DMS53 treated with DMSO at 0.1 percent for 48 hours (cell line): ENCODE measurements at regions not wholly inside any gene's neighbourhood (a gene's known extent, or its start where the extent isn't known, plus 50 kb on each side); places are given as distances from the start of the nearest gene placed in this dataset.

ENCODE experiments used
- DNase-seq: peaks from one replicate; lab custom pipeline; 2025; ENCODE audit not compliant: unreplicated experiment; lab: John Stamatoyannopoulos, UW

DNA sequence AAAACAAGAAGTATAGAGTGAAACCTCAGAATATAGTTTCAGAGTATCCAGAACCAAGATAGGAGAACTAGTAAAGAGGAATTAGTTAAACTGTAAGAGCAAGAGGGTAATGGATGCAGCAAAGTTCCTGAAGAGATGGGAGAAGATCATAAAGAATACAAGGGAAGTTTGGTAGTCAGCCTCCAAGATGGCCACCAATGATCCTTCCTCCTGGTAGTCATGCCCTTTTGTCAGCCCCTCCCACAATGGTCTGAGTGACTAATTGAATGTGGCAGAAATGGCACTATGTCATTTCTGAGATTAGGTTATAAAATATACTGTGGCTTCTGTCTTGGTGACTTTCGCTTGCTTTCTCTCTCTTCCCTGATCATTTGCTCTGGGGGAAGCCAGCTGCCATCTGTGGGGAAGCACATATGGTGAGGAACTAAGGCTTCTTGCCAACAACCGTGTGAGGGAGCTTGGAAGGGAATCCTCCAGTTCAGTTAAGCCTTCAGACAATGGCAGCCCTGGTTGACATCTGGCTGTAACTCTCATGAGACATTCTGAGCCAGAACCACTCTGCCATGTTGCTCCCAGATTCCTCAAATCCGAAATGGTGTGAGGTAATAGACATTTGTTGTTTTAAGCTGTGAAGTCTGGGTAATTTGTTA lies 55.3 kb upstream of the AMN1 start:
- DNase-seq = no peak

DNA sequence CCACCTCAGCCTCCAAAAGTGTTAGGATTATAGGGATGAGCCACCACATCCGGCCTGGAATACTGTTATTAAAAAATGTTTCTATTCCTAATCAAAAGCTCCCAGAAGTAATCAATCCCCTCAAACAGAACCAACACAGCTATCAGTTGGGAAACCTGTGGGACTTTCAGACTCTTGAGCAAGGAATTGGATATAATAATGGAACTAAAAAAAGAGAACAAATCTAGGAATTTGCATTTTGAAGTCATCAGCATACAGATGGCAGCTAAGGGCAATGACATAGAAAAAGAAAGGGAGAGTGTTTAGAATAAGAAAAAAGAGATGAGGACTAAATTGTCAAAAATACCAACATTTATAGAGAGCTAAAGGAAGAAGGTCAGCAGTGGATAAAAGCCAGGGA lies 54.7 kb upstream of the AMN1 start:
- DNase-seq = no peak

DNA sequence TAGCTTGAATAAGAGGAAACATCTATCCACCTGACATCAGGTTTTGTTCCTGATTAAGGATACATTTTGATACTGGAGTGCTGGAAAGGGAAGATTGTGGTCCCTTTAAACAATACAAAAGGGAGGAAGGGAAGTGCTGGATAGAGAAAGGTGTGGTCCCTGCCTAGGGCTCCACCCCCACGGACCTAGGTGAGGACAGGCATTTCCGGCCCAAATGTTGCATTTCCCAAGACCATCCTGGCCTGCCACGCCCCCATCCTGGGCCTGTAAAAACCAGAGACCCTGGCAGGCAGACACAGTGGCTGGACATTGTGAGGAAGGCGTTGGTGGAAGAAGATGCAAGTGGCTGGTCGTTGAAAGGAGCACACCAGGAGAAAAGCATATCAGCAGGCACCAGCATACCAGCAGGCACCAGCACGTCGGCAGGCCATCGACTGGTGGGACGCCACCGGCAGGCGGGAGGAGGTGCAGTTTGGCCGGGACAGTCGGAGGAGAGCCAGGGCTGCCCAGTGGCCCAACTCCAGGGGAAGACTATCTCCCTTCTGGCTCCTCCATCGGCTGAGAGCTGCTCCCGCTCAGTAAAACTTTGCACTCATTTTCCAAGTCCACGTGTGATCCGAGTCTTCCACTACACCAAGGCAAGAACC lies 53.2 kb upstream of the AMN1 start:
- no peak for DNase-seq

DNA sequence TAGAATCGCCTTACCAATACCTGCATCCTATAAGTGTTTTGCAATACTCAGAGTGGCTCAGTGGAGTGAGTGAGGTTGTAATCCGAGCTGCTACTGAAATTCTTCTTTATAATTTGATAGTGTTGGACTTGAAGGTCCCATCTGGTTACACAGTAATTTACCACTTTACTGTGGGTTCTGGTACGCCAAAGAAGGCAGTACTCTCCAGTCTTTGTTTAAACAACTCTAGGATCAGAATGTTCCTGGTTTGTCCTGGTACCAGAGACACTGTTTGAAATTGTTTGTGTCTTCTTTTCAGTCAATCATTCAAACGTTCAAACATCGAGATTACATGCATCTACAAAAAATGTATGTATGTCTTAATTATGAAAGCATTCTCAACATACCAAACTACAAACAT lies 51.3 kb upstream of the AMN1 start:
- no peak for DNase-seq

- DNase-seq = no peak
Measured at GRCh38 chr12:31778687-31779086, 49.9 kb upstream of the AMN1 start.
